Right lobe of liver (tissue), 6 donors: ENCODE measurements at regions not wholly inside any gene's neighbourhood (a gene's known extent, or its start where the extent isn't known, plus 50 kb on each side); places are given as distances from the start of the nearest gene placed in this dataset.

Source experiments
- ATAC-seq, 4 donors: fragments of 200-7000 bp; cut with Tn5 transposase; one replicate each; pipeline ENCODE4 v1.9.1; 2020; ENCODE audit warnings: mild to moderate bottlenecking in 4 of 4, moderate library complexity in 4 of 4
- DNase-seq, 3 donors: peaks; one replicate each; pipeline ENCODE4 v3.0.0-alpha.2; 2020
- H3K27ac ChIP-seq, 3 donors: fragments of 200-600 bp; one replicate each; pipeline ENCODE4 v1.8.0; 2022
- H3K27me3 ChIP-seq, 2 donors: fragments of 200-600 bp; one replicate each; pipeline ENCODE4 v1.8.0; 2022
- H3K36me3 ChIP-seq, 4 donors: fragments of 200-600 bp; sonication (generic) in 1 of 4; one replicate each; pipeline versions ENCODE4 v1.5.1 to v1.8.0; 2017 to 2022; ENCODE audit warnings: control low read depth in 1 of 4
- H3K4me1 ChIP-seq, 4 donors: fragments of 200-600 bp; sonication (generic) in 1 of 4; one replicate each; pipeline versions ENCODE4 v1.5.1 to v1.8.0; 2017 to 2022; ENCODE audit warnings: control low read depth in 1 of 4
- H3K4me3 ChIP-seq, 3 donors: fragments of 200-600 bp; one replicate each; pipeline ENCODE4 v1.8.0; 2022
- H3K9me3 ChIP-seq, 4 donors: fragments of 200-600 bp; sonication (generic) in 1 of 4; one replicate each; pipeline versions ENCODE4 v1.5.1 to v1.8.0; 2017 to 2022; ENCODE audit warnings: control low read depth in 1 of 4
- CTCF ChIP-seq, 4 donors: fragments of 200-600 bp in 3 of 4; fragments of 450-650 bp in 1 of 4; IDR thresholded peaks; one replicate each; pipeline versions ENCODE4 v1.5.1 to v1.8.0; 2016 to 2022; ENCODE audit warnings: antibody characterized with exemption in 4 of 4, mild to moderate bottlenecking in 2 of 4
- POLR2A ChIP-seq: fragments of 450-650 bp; IDR thresholded peaks from one replicate; pipeline ENCODE4 v1.6.1; 2017; ENCODE audit warnings: antibody characterized with exemption, mild to moderate bottlenecking
- WGBS: methylation state at CpG from one replicate; pipeline ENCODE4 v1.1.6; 2018; ENCODE audit warnings: low coverage, low lambda C conversion rate; ENCODE audit not compliant: insufficient coverage; ENCODE audit errors: missing lambda C conversion rate; 5-methylcytosine and 5-hydroxymethylcytosine counted together
- intact Hi-C, 2 donors: fragments of 100-400 bp; cut with DNase I; formaldehyde crosslinking; loops; one replicate each; pipeline versions ENCODE4 v1.11.2 to v1.14.1; 2022
- donor health status: DM: no; HTN: yes; CAD: no.
- donor health status: DM: no; HTN: no; CAD: no.
- donor health status: DM: no; HTN: no; CAD: no.
- donor health status: DM: no; HTN: yes; CAD: no.
- donor health status: DM: no; HTN: yes; CAD: no.

- TF ChIP-seq POLR2A (no peak), CTCF (IDR thresholded peaks at IDR 0.05) (peak; percentile 19 to 35 (median 30))
- intact Hi-C loops = loop anchor here (10.0 kb wide), 3 partner anchors 80 to 110 kb away; partner anchors contain the start of gene RRBP1 (in 1 of the 2)
- DNase-seq = peak; percentile 72 to 91 (median 86)
- WGBS = no CpG with 5 or more reads among the region's 3 CpGs
- H3K9me3 ChIP-seq = no peaks in the 10 kb centered on the region
- peak; percentile 61 to 68 (median 66) for ATAC-seq
- H3K36me3 ChIP-seq = no peaks in the 10 kb centered on the region
- no peaks in the 10 kb centered on the region for H3K27me3 ChIP-seq
- no peak overlapping the region for H3K4me3 ChIP-seq
- H3K4me1 ChIP-seq = peaks cover 0 to 38% (median 18%) of the 10 kb centered on the region in 4 donors
- peak overlapping the region in 2 of 3 donors; percentile 84 to 88 for H3K27ac ChIP-seq
Measured at GRCh38 chr20:17794400-17794799, 94.6 kb downstream of the BANF2 start.

DNA sequence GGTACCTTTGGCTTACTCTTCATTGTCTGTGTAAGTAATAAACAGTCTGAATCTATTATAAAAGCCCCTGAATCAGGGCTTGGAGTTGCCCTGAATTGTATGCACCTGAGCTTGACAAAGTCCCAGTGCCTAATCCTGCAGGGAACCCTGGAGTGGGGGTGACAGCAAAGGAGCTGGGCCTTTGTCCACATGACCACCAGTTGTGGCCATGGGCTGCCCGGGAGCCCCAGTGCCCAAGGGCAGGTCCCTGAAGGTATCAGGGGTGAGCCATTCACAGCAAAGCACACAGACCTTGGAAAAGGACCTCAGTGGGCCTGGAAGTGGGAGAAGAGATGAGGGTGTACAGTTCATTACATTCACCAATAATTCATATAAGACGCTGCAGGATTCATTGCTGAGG is 94.2 kb downstream of the BANF2 start:
- Histone ChIP-seq H3K4me1 (peaks cover 0 to 38% (median 18%) of the 10 kb centered on the region in 4 donors), H3K27me3 (no peaks in the 10 kb centered on the region), H3K9me3 (no peaks in the 10 kb centered on the region), H3K27ac (peak overlapping the region in 1 of 3 donors; percentile 88), H3K4me3 (no peak overlapping the region), H3K36me3 (no peaks in the 10 kb centered on the region)
- DNase-seq = no peak
- TF ChIP-seq POLR2A = no peak
- TF ChIP-seq CTCF (IDR thresholded peaks at IDR 0.05) = no peak
- WGBS = 100% methylated on average over 1 of the region's 2 CpGs
- intact Hi-C loops = loop anchor here (10.0 kb wide), 3 partner anchors 79 to 109 kb away; partner anchors contain the start of gene RRBP1 (in 1 of the 2)
- no peak for ATAC-seq

GRCh38 chr20:17790296-17790695 is 90.5 kb downstream of the BANF2 start:
- Histone ChIP-seq H3K36me3 (no peaks in the 10 kb centered on the region), H3K9me3 (no peaks in the 10 kb centered on the region), H3K4me1 (peaks cover 0 to 17% (median 7%) of the 10 kb centered on the region in 4 donors), H3K4me3 (no peak overlapping the region), H3K27ac (no peak overlapping the region), H3K27me3 (no peaks in the 10 kb centered on the region)
- ATAC-seq (no peak), DNase-seq (no peak)
- WGBS = 100% methylated on average over 2 of the region's 4 CpGs
- intact Hi-C loops = loop anchor here (10.0 kb wide), 3 partner anchors 75 to 105 kb away; partner anchors contain the start of gene RRBP1 (in 1 of the 2)
- no peak for TF ChIP-seq CTCF (IDR thresholded peaks at IDR 0.05)
- TF ChIP-seq POLR2A = no peak

GRCh38 chr20:17787816-17788215 is 88.0 kb downstream of the BANF2 start:
- no peaks in the 10 kb centered on the region for H3K27me3 ChIP-seq
- no peaks in the 10 kb centered on the region for H3K4me1 ChIP-seq
- DNase-seq = no peak
- no peak for ATAC-seq
- WGBS = 87% methylated on average over 1 of the region's 1 CpG
- no peak for TF ChIP-seq CTCF (IDR thresholded peaks at IDR 0.05)
- no peak for TF ChIP-seq POLR2A
- H3K27ac ChIP-seq = no peak overlapping the region
- no peaks in the 10 kb centered on the region for H3K36me3 ChIP-seq
- intact Hi-C loops = no loop called here
- no peak overlapping the region for H3K4me3 ChIP-seq
- H3K9me3 ChIP-seq = no peaks in the 10 kb centered on the region
